Stimulated activated naive CD8-positive, alpha-beta T cell treated with anti-CD3 and anti-CD28 coated beads, Interleukin-15, Interleukin-2, amounts not matched to agents 100 ng/mL and 50 ng/mL, for 24 hours (primary cell): ENCODE measurements at regions not wholly inside any gene's neighbourhood (a gene's known extent, or its start where the extent isn't known, plus 50 kb on each side); places are given as distances from the start of the nearest gene placed in this dataset.

Source experiments
- H3K27ac Mint-ChIP-seq: one replicate; pipeline ENCODE4 v1.8.0; 2021; ENCODE audit warnings: mild to moderate bottlenecking, mixed read lengths
- H3K27me3 Mint-ChIP-seq: one replicate; pipeline ENCODE4 v1.8.0; 2021; ENCODE audit warnings: mixed read lengths
- H3K36me3 Mint-ChIP-seq: one replicate; pipeline ENCODE4 v1.8.0; 2021; ENCODE audit warnings: low read depth, mixed read lengths
- H3K4me1 Mint-ChIP-seq: one replicate; pipeline ENCODE4 v1.8.0; 2021; ENCODE audit warnings: low read depth, mixed read lengths
- H3K4me3 Mint-ChIP-seq: one replicate; pipeline ENCODE4 v1.8.0; 2021; ENCODE audit warnings: mild to moderate bottlenecking, mixed read lengths
- H3K9me3 Mint-ChIP-seq: one replicate; pipeline ENCODE4 v1.8.0; 2021; ENCODE audit warnings: mixed read lengths

DNA sequence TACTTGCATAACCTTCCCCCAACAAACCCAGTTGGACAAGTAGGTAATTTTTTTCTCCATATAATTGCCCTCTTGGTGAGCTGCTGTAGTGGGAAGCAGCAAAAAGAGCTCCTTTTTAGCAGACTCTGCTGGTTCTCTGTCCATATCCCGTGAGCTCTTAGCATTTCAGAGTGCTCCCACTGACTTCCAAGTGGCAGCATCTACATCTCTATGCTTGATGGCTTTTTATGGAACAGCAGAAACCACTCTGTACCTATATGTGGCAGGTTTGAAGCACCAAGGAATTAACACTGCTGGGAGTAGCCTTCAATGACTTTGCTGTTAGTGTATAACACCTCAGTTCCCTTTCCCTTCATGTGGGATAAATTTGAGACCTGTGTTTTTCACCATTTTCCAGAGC lies 168.4 kb upstream of the NHS start:
- no peak overlapping the region for H3K27ac Mint-ChIP-seq
- H3K27me3 Mint-ChIP-seq = peaks cover 3% of the 10 kb centered on the region
- H3K4me1 Mint-ChIP-seq = no peaks in the 10 kb centered on the region
- H3K4me3 Mint-ChIP-seq = no peak overlapping the region
- no peaks in the 10 kb centered on the region for H3K36me3 Mint-ChIP-seq
- no peaks in the 10 kb centered on the region for H3K9me3 Mint-ChIP-seq

GRCh38 chrX:17214962-17215361 lies 160.0 kb upstream of the NHS start:
- peaks cover 6% of the 10 kb centered on the region for H3K27me3 Mint-ChIP-seq
- H3K27ac Mint-ChIP-seq = peak overlapping the region; percentile 12
- peaks cover 10% of the 10 kb centered on the region for H3K9me3 Mint-ChIP-seq
- no peaks in the 10 kb centered on the region for H3K36me3 Mint-ChIP-seq
- H3K4me1 Mint-ChIP-seq = no peaks in the 10 kb centered on the region
- no peak overlapping the region for H3K4me3 Mint-ChIP-seq

- Mint-ChIP-seq H3K27ac (no peak overlapping the region), H3K27me3 (no peaks in the 10 kb centered on the region), H3K4me3 (no peak overlapping the region), H3K9me3 (no peaks in the 10 kb centered on the region), H3K4me1 (no peaks in the 10 kb centered on the region), H3K36me3 (no peaks in the 10 kb centered on the region)
These were observed 148.3 kb upstream of the NHS start for GRCh38 chrX:17226736-17227135.

DNA sequence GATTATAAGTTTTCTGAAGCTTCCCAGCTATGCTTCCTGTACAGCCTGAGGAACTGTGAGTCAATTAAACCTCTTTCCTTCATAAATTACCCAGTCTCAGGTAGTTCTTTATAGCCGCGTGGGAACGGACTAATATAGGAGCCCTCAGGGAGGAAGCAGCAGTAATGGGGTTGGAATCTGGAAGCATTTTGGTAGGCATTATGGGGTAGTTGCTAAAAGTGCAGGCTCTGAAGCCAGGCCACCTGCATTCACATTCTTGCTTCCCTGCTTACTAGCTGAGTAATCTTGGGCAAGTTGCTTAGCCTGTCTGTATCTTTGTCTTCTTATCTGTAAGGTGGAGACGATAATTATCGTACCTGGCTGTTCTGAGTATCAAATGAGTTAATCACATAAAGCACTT lies 137.9 kb upstream of the NHS start:
- H3K27me3 Mint-ChIP-seq = peaks cover 5% of the 10 kb centered on the region
- no peaks in the 10 kb centered on the region for H3K4me1 Mint-ChIP-seq
- no peak overlapping the region for H3K4me3 Mint-ChIP-seq
- H3K36me3 Mint-ChIP-seq = no peaks in the 10 kb centered on the region
- H3K27ac Mint-ChIP-seq = no peak overlapping the region
- no peaks in the 10 kb centered on the region for H3K9me3 Mint-ChIP-seq

- Mint-ChIP-seq H3K27me3 (no peaks in the 10 kb centered on the region), H3K36me3 (no peaks in the 10 kb centered on the region), H3K27ac (no peak overlapping the region), H3K9me3 (no peaks in the 10 kb centered on the region), H3K4me3 (no peak overlapping the region), H3K4me1 (no peaks in the 10 kb centered on the region)
These were observed 132.5 kb upstream of the NHS start for GRCh38 chrX:17242470-17242869.

- H3K4me1 Mint-ChIP-seq = no peaks in the 10 kb centered on the region
- no peak overlapping the region for H3K4me3 Mint-ChIP-seq
- H3K36me3 Mint-ChIP-seq = no peaks in the 10 kb centered on the region
- no peak overlapping the region for H3K27ac Mint-ChIP-seq
- H3K27me3 Mint-ChIP-seq = no peaks in the 10 kb centered on the region
- H3K9me3 Mint-ChIP-seq = no peaks in the 10 kb centered on the region
These were observed 127.9 kb upstream of the NHS start for GRCh38 chrX:17247144-17247543.

GRCh38 chrX:17262123-17262522 lies 112.9 kb upstream of the NHS start:
- Mint-ChIP-seq H3K27ac (no peak overlapping the region), H3K4me3 (no peak overlapping the region), H3K4me1 (no peaks in the 10 kb centered on the region), H3K27me3 (peaks cover 4% of the 10 kb centered on the region), H3K9me3 (peaks cover 7% of the 10 kb centered on the region), H3K36me3 (no peaks in the 10 kb centered on the region)

DNA sequence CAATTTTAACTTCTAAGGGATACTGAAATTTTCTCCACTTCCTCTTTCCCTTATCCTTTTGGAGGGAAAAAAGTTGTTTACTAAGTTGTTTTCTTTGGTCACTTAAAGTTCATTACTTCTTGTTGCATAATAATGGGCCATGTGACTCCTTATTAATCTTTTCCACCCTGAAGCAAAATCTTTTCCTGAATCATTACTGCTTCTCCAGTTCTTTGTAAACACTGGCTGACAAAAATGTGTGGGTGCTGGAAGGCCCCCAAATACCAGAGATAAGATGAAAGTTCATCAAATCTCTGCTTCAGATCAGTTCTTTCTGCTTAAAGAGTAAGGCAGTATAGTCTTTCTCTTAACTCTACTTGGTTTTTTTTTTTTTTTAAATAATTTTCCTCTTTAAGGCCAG lies 108.9 kb upstream of the NHS start:
- no peak overlapping the region for H3K4me3 Mint-ChIP-seq
- H3K27me3 Mint-ChIP-seq = no peaks in the 10 kb centered on the region
- no peak overlapping the region for H3K27ac Mint-ChIP-seq
- H3K36me3 Mint-ChIP-seq = no peaks in the 10 kb centered on the region
- H3K4me1 Mint-ChIP-seq = no peaks in the 10 kb centered on the region
- H3K9me3 Mint-ChIP-seq = peaks cover 7% of the 10 kb centered on the region

DNA sequence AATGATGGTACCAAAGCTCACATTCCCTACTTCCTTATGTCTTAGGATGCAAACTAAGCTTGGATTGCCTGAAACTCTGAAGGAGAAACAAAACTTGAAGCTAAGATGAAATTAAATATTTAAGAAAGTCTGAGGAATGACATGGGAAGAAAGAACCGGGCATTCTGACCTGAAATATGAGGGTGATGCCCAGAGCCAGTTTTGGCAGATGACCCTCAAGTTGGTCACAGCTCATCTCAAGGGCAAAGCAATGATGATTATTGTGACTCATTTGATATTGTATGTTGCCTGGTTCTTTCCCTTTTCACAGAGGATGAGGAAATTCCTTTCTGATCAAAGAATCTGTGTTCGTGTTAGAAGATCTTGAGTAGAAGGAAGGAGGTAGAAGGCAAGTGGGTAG lies 96.0 kb upstream of the NHS start:
- Mint-ChIP-seq H3K27me3 (peaks cover 3% of the 10 kb centered on the region), H3K27ac (no peak overlapping the region), H3K4me3 (no peak overlapping the region), H3K4me1 (no peaks in the 10 kb centered on the region), H3K36me3 (no peaks in the 10 kb centered on the region), H3K9me3 (no peaks in the 10 kb centered on the region)

- Mint-ChIP-seq H3K9me3 (peaks cover 3% of the 10 kb centered on the region), H3K36me3 (no peaks in the 10 kb centered on the region), H3K27me3 (peaks cover 3% of the 10 kb centered on the region), H3K4me1 (no peaks in the 10 kb centered on the region), H3K4me3 (no peak overlapping the region), H3K27ac (no peak overlapping the region)
These were observed 89.0 kb upstream of the NHS start for GRCh38 chrX:17285983-17286382.

DNA sequence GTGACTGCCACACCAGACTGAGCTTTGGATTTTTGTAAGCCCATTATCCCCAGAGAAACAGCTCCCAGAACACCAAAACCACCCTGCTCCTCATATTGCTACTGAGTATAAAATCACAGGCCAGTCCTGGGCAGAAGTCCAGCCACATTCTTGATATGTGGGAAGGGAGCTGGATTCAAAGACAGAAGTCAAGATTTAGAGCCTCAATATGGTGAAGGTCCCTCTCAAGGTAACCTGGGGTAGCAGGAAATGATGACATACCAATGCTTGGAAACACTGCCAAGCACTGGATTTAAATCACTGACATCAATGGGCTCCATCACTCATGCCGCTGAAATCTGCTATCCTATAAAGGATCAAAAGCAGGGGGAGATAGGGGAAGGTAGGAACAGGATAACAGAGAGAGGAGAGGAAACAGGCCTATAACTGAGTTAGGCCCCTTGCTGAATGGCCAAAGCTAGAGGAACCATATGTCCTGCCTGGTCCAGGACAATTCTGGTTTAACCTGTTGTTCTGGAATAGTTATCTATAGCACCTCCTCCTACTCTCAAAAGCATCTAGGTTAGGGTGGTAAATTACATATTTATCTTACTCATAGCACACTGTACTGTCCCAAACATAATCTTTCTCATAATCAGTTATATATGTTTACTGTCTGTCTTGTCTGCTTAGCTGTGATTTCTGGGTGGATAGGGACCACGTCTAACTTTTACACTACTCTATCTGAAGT lies 83.7 kb upstream of the NHS start:
- Mint-ChIP-seq H3K27ac (no peak overlapping the region), H3K27me3 (peaks cover 4% of the 10 kb centered on the region), H3K9me3 (peaks cover 3% of the 10 kb centered on the region), H3K4me1 (no peaks in the 10 kb centered on the region), H3K36me3 (no peaks in the 10 kb centered on the region), H3K4me3 (no peak overlapping the region)

- no peaks in the 10 kb centered on the region for H3K4me1 Mint-ChIP-seq
- H3K9me3 Mint-ChIP-seq = peaks cover 3% of the 10 kb centered on the region
- no peak overlapping the region for H3K27ac Mint-ChIP-seq
- H3K27me3 Mint-ChIP-seq = peaks cover 4% of the 10 kb centered on the region
- H3K36me3 Mint-ChIP-seq = no peaks in the 10 kb centered on the region
- H3K4me3 Mint-ChIP-seq = no peak overlapping the region
These were observed 82.9 kb upstream of the NHS start for GRCh38 chrX:17292111-17292527.

- Mint-ChIP-seq H3K27me3 (peaks cover 4% of the 10 kb centered on the region), H3K9me3 (peaks cover 3% of the 10 kb centered on the region), H3K4me1 (no peaks in the 10 kb centered on the region), H3K27ac (no peak overlapping the region), H3K4me3 (no peak overlapping the region), H3K36me3 (no peaks in the 10 kb centered on the region)
These were observed 80.4 kb upstream of the NHS start for GRCh38 chrX:17294561-17294960.

DNA sequence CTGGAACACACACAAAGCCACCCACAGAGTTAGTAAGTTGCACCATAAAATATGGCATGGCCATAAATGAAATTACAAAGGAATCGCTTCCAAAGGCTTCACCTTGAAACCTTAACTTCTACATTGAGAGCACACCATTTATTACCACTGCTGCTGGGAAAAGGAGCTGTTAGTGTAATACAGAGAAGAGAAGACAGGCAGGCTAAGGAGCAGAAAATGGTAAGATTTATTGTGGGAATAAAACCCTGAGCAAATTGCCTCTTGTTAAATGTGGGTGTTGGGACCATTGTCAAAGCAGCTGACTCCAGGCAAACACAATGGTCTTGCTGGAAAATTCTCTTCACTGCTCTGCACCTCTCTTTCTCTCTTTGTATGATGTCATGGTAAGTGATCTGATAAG lies 79.2 kb upstream of the NHS start:
- Mint-ChIP-seq H3K27me3 (peaks cover 4% of the 10 kb centered on the region), H3K4me1 (no peaks in the 10 kb centered on the region), H3K27ac (no peak overlapping the region)

GRCh38 chrX:17298564-17298963 lies 76.4 kb upstream of the NHS start:
- Mint-ChIP-seq H3K4me3 (no peak overlapping the region), H3K4me1 (no peaks in the 10 kb centered on the region), H3K27ac (no peak overlapping the region), H3K9me3 (no peaks in the 10 kb centered on the region), H3K27me3 (no peaks in the 10 kb centered on the region), H3K36me3 (no peaks in the 10 kb centered on the region)

More for the DNA sequence above, 79.2 kb upstream of the NHS start:
- H3K4me3 Mint-ChIP-seq = no peak overlapping the region
- H3K36me3 Mint-ChIP-seq = no peaks in the 10 kb centered on the region
- H3K9me3 Mint-ChIP-seq = no peaks in the 10 kb centered on the region

DNA sequence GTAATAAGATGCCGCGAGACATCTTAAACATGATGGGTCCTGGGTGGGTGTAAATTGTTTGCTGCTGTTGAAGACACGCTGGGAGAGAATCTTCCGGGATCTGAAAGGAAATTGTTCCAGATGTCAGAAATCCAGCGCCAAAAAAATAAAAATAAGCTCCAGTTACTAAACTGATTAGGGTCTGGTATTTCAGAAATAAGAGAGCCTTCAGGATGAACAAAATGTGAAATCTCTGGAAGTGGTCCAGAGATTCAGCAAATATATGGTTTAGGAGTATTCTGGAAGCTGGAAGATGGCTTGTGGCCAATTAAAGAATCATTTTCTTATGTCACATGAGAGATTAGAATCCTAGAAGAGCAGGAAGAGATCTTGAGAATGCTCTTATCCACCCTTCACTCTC lies 75.8 kb upstream of the NHS start:
- H3K36me3 Mint-ChIP-seq = no peaks in the 10 kb centered on the region
- H3K27me3 Mint-ChIP-seq = no peaks in the 10 kb centered on the region
- no peaks in the 10 kb centered on the region for H3K4me1 Mint-ChIP-seq
- H3K4me3 Mint-ChIP-seq = no peak overlapping the region
- H3K27ac Mint-ChIP-seq = no peak overlapping the region
- no peaks in the 10 kb centered on the region for H3K9me3 Mint-ChIP-seq
